ENCODE measurements at regions not wholly inside any gene's neighbourhood (a gene's known extent, or its start where the extent isn't known, plus 50 kb on each side); places are given as distances from the start of the nearest gene placed in this dataset.

DNA sequence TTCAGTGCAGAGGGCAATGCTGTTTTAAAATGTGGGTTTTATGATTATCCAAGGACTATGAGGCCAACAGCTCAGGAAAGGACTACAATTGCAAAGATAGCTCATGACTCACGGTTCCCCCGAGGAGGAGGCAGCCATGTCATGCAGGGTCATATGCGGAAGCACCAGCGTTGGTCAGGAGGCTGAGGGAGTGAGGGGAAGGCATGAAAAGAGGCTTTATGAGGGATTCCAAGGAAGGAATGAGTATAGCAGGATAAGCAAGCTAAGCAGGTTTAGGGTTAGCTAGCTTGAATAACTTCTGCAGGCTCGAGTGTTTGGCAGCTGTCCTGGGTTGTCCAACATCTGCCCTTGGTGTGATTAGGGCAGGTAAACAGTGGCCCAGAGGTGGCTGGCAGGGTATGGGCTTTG is 495.1 kb downstream of the SETD4 start:
- H3K23me2 ChIP-seq (ENCODE audit: insufficient read length, low read depth, low read length, poor library complexity, severe bottlenecking): no peaks in the 10 kb centered on the region
- no peak overlapping the region for H3T11ph ChIP-seq (ENCODE audit: low read length)
- Mint-ChIP-seq H3K27me3 (ENCODE audit: low read depth) (no peaks in the 10 kb centered on the region), H3K9me3 (peaks cover 4 to 24% of the 10 kb centered on the region in 2 experiments), H3K36me3 (ENCODE audit: insufficient read depth in 1 of 3, low read depth in 3 of 3) (peaks cover 2 to 13% (median 5%) of the 10 kb centered on the region in 3 experiments; a peak in 4 of 7 replicates), H3K4me1 (peaks cover 11 to 20% of the 10 kb centered on the region in 2 experiments), H3K27ac (no peak overlapping the region; a peak in 1 of 7 replicates), H3K4me3 (no peak overlapping the region)
- H4K91ac ChIP-seq (ENCODE audit: insufficient read length, low read depth, low read length): no peak overlapping the region
- H3K14ac ChIP-seq (ENCODE audit: insufficient read depth, low read length): no peak overlapping the region
- TF ChIP-seq, protein P1, sequence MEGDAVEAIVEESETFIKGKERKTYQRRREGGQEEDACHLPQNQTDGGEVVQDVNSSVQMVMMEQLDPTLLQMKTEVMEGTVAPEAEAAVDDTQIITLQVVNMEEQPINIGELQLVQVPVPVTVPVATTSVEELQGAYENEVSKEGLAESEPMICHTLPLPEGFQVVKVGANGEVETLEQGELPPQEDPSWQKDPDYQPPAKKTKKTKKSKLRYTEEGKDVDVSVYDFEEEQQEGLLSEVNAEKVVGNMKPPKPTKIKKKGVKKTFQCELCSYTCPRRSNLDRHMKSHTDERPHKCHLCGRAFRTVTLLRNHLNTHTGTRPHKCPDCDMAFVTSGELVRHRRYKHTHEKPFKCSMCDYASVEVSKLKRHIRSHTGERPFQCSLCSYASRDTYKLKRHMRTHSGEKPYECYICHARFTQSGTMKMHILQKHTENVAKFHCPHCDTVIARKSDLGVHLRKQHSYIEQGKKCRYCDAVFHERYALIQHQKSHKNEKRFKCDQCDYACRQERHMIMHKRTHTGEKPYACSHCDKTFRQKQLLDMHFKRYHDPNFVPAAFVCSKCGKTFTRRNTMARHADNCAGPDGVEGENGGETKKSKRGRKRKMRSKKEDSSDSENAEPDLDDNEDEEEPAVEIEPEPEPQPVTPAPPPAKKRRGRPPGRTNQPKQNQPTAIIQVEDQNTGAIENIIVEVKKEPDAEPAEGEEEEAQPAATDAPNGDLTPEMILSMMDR (conservative IDR thresholded peaks at IDR 0.05): no peak
- no peak overlapping the region for H2BK12ac ChIP-seq (ENCODE audit: insufficient read length, low read depth, low read length)
- no peaks in the 10 kb centered on the region for H3K79me2 ChIP-seq (ENCODE audit: insufficient read depth, low read length)
- H3K27me3 ChIP-seq (ENCODE audit: insufficient read depth, low read length): no peaks in the 10 kb centered on the region
- H2BK120ac ChIP-seq (ENCODE audit: low read depth, low read length, poor library complexity, severe bottlenecking): no peak overlapping the region
- no peak overlapping the region for H3K18ac ChIP-seq (ENCODE audit: insufficient read length, low read depth, low read length)
- no peak overlapping the region for H4K5ac ChIP-seq (ENCODE audit: insufficient read length, low read depth, low read length)
- no peak overlapping the region for H3K23ac ChIP-seq (ENCODE audit: insufficient read length, low read depth, low read length)
- no peak overlapping the region for H3K27ac ChIP-seq (ENCODE audit: insufficient read length, low read depth, low read length)
- no peak overlapping the region for H2AK5ac ChIP-seq (ENCODE audit: insufficient read length, low read length)
- H3K56ac ChIP-seq (ENCODE audit: insufficient read length, low read depth, low read length): no peak overlapping the region
- WGBS (ENCODE audit: extremely low coverage, insufficient read length, low lambda C conversion rate): no CpG with 5 or more reads among the region's 5 CpGs
- H2BK15ac ChIP-seq (ENCODE audit: low read depth, low read length): no peak overlapping the region
- H4K8ac ChIP-seq (replicated peaks; ENCODE audit: insufficient read length, low read depth, low read length): no peak overlapping the region
- no peak for DNase-seq
- H2AFZ ChIP-seq (ENCODE audit: low read length): no peak overlapping the region
- no peak overlapping the region for H3K4me2 ChIP-seq (ENCODE audit: insufficient read depth, insufficient read length, low read length)
- no peak overlapping the region for H2BK5ac ChIP-seq (ENCODE audit: insufficient read length, low read length)
- H3K9me3 ChIP-seq (ENCODE audit: control insufficient read depth, low read depth, low read length): no peaks in the 10 kb centered on the region
- no peak overlapping the region for H2BK20ac ChIP-seq (ENCODE audit: low read depth, low read length, poor library complexity, severe bottlenecking)
- peaks cover 2% of the 10 kb centered on the region; the same call in 1 of the 2 replicates for H3K4me1 ChIP-seq (ENCODE audit: insufficient read depth, low read length)
- no peak overlapping the region for H3K4ac ChIP-seq (ENCODE audit: low read depth, low read length)
- no peaks in the 10 kb centered on the region for H4K20me1 ChIP-seq (ENCODE audit: control insufficient read depth, insufficient read depth, insufficient read length)
- H3K79me1 ChIP-seq (ENCODE audit: insufficient read depth, low read depth, low read length, poor library complexity, severe bottlenecking): no peaks in the 10 kb centered on the region
- H3K9ac ChIP-seq (ENCODE audit: extremely low read depth, insufficient read length, low read length): no peak overlapping the region

Measured in H9 (cell line).